AG09309 (cell line): ENCODE measurements at regions not wholly inside any gene's neighbourhood (a gene's known extent, or its start where the extent isn't known, plus 50 kb on each side); places are given as distances from the start of the nearest gene placed in this dataset.
"Not testable (repeated sequence)": the region's sequence is repeated elsewhere in the genome, so short reads cannot be mapped to it uniquely, and the experiment has no call there.

Experiments used
- DNase-seq: peaks from one replicate; pipeline ENCODE4 v3.0.0-alpha.2; 2010; ENCODE audit warnings: low read depth
- H3K4me3 ChIP-seq: 2 replicates; pipeline ENCODE4 v1.5.1; 2011; ENCODE audit warnings: mild to moderate bottlenecking, low read depth, low read length, moderate library complexity; ENCODE audit not compliant: control insufficient read depth
- TF ChIP-seq, protein P1 (sequence below): IDR thresholded peaks from 2 replicates; pipeline ENCODE4 v1.5.1; 2011; ENCODE audit warnings: mild to moderate bottlenecking, low read depth, low read length, inconsistent platforms; ENCODE audit not compliant: insufficient read depth, control insufficient read depth; ENCODE audit errors: missing control alignments

DNA sequence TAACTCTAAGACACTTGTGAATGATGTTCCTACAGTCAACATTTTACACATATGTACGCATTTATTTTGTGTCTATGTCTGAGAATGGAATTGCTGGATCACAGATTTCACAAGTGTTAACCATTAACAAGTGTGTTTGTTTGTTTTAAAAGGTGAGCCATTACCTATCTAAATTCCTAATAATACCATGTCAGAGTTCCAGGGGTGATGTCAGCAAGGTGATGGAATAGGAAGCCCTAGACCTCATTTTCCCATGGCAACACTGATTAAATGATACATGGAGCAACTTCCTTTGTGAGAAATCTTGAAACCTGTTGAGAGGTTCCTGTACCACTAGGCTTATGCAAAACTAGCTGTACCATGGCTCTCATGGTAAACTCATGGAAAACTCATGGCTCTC is 309.7 kb downstream of the CYLC2 start:
- H3K4me3 ChIP-seq = no peak overlapping the region
- DNase-seq = no peak
- TF ChIP-seq, protein P1, sequence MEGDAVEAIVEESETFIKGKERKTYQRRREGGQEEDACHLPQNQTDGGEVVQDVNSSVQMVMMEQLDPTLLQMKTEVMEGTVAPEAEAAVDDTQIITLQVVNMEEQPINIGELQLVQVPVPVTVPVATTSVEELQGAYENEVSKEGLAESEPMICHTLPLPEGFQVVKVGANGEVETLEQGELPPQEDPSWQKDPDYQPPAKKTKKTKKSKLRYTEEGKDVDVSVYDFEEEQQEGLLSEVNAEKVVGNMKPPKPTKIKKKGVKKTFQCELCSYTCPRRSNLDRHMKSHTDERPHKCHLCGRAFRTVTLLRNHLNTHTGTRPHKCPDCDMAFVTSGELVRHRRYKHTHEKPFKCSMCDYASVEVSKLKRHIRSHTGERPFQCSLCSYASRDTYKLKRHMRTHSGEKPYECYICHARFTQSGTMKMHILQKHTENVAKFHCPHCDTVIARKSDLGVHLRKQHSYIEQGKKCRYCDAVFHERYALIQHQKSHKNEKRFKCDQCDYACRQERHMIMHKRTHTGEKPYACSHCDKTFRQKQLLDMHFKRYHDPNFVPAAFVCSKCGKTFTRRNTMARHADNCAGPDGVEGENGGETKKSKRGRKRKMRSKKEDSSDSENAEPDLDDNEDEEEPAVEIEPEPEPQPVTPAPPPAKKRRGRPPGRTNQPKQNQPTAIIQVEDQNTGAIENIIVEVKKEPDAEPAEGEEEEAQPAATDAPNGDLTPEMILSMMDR = no peak

DNA sequence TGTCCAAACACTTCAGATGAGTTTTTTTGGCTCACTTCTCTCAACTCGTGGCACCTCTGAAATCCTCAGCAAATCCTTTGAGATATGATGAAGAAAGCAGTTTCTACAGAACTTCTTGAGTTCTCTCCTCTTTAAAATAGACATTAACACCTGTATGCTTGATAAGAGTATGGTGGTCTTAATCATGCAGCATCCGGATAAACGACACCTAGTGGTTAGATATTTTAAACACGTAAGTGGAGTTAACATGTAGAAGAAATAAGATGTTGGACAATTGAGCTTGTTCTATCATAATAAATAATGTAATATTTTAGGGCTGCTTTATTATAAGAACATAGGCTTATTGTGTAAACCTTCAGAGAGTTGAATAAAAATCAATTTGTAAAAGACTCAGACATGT is 324.8 kb downstream of the CYLC2 start:
- no peak for DNase-seq
- TF ChIP-seq, protein P1 = no peak
- H3K4me3 ChIP-seq = no peak overlapping the region

- TF ChIP-seq, protein P1 = no peak
- no peak overlapping the region for H3K4me3 ChIP-seq
- no peak for DNase-seq
Measured at GRCh38 chr9:103323699-103324098, 328.6 kb downstream of the CYLC2 start.

DNA sequence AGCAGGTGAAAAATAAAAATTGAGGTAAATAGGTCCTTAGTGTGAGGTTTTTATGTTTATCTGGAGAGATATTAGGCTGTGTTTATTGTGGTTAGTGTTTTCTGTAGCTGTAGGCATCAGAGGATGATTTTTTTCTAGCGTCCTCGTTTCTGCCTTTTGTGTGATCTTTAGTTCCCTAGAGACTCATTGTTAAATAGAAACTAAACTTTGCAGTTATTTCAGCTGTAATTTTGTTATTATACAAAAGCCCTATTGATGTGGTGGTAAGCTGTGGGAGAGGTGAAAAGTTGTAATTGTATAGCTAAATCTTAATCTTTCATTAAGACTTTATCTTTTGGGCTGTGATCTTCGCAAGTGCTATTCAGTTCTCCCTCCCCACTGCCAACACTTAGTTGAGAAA is 340.3 kb downstream of the CYLC2 start:
- TF ChIP-seq, protein P1 = no peak
- no peak overlapping the region for H3K4me3 ChIP-seq

GRCh38 chr9:103355000-103355399 is 359.9 kb downstream of the CYLC2 start:
- TF ChIP-seq, protein P1 = no peak
- DNase-seq = no peak
- H3K4me3 ChIP-seq = no peak overlapping the region

More for the DNA sequence above, 340.3 kb downstream of the CYLC2 start:
- no peak for DNase-seq

DNA sequence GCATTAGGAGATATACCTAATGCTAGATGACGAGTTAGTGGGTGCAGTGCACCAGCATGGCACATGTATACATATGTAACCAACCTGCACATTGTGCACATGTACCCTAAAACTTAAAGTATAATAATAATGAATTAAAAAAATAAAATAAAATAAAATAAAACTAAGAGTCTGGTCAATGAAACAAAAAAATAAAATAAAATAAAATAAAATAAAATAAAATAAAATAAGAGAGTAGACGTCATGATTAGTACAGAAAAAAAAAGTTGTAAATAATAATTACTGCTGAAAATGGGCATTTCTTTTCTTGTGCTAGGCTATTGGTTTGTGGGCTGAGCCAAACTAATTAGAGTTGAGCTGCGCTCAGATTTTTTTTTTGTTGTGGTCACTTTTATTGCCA is 362.8 kb downstream of the CYLC2 start:
- DNase-seq, H3K4me3 ChIP-seq: not testable (repeated sequence)

DNA sequence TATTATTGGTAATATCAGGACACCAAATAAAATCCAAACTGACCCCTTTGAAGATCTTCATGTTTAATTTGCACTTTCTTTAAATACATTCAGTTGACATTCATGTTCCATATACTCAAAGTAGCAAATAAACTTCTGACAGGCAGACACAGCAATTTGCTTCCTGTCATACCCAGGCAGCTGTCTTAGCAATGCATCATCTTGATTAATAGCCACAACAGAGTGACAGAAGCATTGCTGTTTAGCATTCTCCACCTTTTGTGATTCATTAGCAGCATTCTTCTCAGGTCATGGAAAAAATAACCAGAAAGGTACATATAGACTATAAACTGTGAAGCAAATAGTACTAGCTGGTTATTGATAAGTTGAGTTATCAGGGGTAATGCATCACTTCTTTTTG is 366.8 kb downstream of the CYLC2 start:
- no peak for DNase-seq
- H3K4me3 ChIP-seq = no peak overlapping the region
- TF ChIP-seq, protein P1 = no peak
